ENCODE measurements at regions not wholly inside any gene's neighbourhood (a gene's known extent, or its start where the extent isn't known, plus 50 kb on each side); places are given as distances from the start of the nearest gene placed in this dataset.
A peak's percentile ranks its signal among the peaks of the same experiment; 100 is the strongest.

DNA sequence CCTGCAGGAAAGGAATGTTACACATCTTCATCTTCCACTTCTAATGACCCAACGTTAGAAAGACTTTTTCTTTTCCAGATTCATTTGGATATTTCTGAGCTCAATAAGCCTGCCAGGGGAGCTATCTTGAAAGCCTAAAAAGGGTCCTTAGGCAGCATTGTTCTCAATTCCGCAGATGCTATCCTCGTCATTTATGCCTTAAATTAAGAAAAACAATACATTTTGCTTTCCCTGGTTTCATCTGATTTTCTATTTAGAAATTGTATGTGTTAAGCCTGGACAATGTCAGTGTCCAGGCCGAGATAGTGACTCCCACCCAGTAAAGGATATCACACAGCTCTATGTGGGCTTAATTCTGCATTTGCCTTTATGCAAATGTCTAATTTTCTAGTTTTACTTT lies 721.3 kb downstream of the DIAPH3 start:
- no peak for DNase-seq

DNA sequence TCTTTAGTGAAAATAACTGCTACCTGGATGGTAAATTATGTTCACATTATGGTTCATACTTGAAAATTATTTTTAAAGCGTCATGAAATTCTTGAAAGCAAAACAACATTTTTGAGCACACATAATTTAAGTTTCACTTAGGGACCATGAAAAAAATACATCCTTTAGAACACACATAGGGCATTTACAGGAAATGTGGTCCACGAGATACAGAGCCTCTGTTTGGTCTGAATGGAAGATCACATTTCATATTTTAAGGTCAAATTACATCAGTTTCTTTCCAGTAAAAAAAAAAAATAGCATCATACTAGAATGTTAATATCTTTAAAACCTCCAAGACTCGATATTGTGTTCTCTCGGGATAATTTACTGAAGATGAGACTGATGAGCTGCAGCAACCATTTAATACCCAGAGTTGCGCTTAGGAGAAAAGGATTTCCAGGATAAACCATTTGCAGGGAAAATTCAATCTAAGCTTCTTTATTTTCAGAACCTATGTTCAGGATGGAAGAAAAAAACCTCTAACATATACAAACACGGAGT lies 720.7 kb downstream of the DIAPH3 start:
- DNase-seq: no peak

GRCh38 chr13:59444210-59444857 lies 719.4 kb downstream of the DIAPH3 start:
- peak; percentile 29 for DNase-seq

- DNase-seq: no peak
Measured at GRCh38 chr13:59445812-59446211, 717.9 kb downstream of the DIAPH3 start.

GRCh38 chr13:59446391-59446790 lies 717.3 kb downstream of the DIAPH3 start:
- DNase-seq: no peak

DNA sequence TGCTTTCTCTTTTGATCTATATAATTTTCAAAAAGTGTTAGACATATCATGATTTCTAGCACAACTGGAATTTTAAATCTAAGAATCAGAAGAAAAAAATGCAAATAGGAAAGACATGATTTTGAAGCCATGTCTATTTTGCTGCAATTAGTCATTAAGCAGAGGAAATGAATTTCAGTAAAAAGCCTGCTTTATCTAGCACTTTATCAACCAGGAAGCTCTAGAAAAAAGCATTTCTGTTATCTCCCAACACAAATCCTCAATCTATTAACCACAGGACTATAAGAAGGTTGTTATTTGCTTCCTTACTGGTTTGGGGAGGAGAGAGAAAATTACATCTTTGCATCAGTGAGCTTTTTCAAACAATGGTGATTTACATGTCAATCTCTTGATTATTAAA lies 716.7 kb downstream of the DIAPH3 start:
- DNase-seq: no peak

- no peak for DNase-seq
Measured at GRCh38 chr13:59447846-59448620, 715.7 kb downstream of the DIAPH3 start.

DNA sequence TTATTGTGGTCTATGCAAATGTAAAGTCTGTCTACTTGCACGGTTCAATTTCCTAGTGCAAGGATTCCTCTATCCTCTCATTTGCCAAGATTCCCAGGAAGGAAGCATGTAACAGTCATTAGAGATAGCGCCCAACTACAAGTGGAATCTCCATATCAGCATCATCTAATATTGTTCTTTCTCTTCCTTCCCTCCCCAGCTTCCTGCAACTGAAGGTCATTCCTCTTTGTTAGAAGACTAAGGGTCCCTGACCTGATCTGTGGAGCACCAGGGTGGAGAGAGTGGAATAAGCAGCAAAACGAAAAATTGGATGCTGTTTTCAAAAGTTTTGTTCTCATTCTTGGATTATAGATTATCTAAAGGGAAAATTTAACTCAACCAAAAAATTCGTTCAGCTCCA lies 714.0 kb downstream of the DIAPH3 start:
- DNase-seq: no peak

- DNase-seq: no peak
Measured at GRCh38 chr13:59450229-59450628, 713.5 kb downstream of the DIAPH3 start.

GRCh38 chr13:59451236-59451635 lies 712.5 kb downstream of the DIAPH3 start:
- no peak for DNase-seq

DNA sequence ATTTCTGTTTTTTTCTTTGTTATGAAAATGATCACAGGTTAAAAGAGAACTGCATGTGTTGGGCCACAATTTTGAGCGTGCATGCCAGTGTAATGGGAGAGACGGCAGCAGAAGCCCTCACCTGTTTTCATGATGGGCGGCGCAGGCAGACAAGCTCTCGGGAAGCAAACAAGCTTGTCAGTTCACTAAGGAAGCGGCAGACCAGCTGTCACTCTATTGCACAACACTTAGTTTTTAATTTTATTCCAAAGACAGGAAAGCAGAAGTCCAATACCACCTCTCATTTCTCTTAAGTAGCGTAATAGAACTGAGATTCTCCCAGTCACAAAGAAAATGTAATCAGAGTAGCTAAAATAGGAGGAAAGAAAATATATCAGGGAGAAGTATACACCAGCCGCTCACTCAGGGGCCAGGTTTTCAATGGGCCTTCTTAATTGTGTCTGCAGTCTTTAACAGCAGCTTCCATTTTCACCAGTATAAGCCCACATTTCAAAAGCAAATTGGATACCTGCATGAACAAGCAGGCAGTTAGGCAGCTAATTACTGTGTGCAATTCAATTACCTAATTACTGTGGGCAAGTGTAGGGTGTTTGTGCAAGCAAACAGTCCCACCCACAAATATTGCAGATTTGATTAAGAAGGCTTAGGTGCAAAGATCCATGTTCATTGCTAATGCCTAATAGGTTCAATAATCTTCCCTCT lies 711.4 kb downstream of the DIAPH3 start:
- no peak for DNase-seq

GRCh38 chr13:59458908-59459579 lies 704.7 kb downstream of the DIAPH3 start:
- DNase-seq: no peak

DNA sequence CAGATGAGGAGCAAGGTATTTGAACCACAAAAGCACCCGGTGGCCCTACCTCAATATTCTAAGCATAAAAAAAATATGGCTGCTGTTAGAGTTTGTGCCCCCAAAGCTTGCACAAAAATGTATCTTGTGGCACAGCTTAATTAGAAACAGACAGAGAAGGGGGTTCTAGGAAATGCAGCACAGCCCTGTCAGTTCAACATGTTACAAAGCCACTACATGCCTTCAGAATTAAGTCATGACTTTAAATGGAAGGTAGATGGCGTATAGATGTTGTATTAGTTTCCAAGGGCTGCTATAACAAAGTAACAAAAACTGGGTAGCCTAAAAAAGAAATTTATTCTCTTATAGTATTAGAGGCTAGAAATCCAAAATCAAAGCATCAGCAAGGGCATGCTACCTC lies 703.8 kb downstream of the DIAPH3 start:
- DNase-seq: no peak

DNA sequence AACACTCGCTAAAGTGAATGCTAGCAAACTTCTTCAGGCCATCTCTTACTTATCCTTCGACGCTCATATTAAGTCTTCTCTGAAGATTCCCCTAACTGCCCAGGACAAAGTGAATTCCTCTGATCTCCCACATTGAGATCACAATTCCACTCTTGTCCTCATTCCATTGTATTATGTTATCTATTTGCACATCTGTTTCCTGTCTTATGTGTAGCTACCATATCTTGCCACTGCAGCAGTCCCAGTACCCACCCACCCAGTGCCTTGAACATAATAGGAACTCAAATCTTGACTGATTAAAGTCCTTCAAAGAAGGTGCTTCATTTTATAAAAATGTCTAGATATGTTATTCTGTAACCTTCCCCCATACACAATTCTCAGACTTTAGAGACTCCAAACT lies 702.3 kb downstream of the DIAPH3 start:
- no peak for DNase-seq

DNA sequence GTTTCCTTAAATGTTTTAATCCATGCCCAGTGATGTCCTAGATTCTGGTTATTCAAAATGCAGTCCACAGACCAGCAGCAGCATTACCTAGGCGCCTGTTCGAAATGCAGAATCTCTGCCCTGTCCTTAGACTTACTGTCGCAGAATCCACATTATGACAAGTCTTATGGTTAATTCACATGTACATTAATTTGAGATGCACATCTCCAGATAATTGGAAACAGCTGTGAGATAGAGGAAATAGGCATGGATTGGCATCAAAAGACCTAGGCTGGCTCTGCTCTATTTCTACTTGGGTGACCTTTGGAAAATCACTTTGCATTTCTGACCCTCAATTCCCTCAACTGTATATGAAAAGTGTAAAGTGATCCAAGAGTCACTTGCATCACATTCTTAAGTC lies 700.7 kb downstream of the DIAPH3 start:
- no peak for DNase-seq

DNA sequence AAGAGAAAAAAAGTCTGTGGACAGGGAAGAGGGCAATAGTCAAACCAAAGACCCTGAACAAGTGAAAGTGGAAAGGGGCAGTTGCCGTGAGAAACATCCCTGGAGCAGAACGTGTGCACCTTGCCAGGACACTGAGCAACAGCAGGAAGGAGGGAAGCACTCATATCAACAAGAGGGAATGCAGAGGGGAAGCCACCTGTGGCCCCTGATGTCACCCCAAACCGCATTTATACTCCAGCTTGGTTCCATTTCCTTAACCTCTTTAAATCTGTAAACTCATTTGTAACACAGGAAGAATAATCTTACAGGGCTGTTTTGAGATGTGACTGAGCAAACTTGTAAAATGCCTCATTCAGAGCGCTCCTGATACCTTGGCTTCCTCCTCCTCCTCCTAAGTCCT lies 698.8 kb downstream of the DIAPH3 start:
- DNase-seq: no peak

GRCh38 chr13:59468396-59468795 lies 695.3 kb downstream of the DIAPH3 start:
- DNase-seq: no peak

DNA sequence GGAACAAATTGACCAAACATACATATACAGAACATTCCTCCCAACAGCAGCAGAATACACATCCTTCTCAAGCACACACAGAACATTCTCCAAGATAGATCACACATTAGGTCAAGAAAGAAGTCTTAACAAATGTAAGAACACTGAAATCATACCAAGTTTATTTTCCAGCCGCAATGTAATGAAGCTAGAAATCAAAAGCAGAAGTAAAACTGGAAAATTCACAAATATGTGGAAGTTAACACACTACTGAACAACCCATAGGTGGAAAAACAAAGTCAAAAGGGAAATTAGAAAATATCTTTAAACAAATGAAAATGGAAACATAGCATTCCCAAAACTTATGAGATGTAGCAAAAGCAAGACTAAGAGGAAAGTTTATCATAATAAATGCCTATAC lies 692.6 kb downstream of the DIAPH3 start:
- DNase-seq: no peak

GRCh38 chr13:59472134-59472533 lies 691.6 kb downstream of the DIAPH3 start:
- no peak for DNase-seq

- no peak for DNase-seq
Measured at GRCh38 chr13:59474696-59475095, 689.0 kb downstream of the DIAPH3 start.

- DNase-seq: no peak
Measured at GRCh38 chr13:59475911-59476310, 687.8 kb downstream of the DIAPH3 start.

DNA sequence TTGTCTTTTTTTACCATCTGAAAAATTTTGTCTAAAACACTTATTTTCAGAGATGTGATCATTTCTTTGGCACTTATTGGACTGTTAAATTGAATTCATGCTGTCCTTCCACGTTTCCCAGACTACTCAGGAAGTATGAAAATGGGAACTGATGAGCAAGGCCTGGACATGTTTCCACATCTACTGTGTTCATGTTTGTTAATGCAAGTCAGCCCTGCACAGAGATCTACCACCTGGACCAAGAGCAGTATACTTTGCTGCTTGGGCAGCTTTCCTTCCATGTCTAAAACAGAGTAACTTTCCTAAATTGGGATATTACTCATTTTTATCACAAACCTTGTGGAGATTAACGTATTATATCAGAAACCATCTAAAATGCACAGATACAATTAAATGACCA lies 687.4 kb downstream of the DIAPH3 start:
- no peak for DNase-seq

- DNase-seq: no peak
Measured at GRCh38 chr13:59477011-59477410, 686.7 kb downstream of the DIAPH3 start.

Measured in NCI-H526 treated with DMSO at 0.1 percent for 48 hours (cell line).